GM12878 (cell line): ENCODE measurements at regions not wholly inside any gene's neighbourhood (a gene's known extent, or its start where the extent isn't known, plus 50 kb on each side); places are given as distances from the start of the nearest gene placed in this dataset.

ENCODE experiments used
- CBX3 ChIP-seq: fragments of 200-600 bp; sonication (generic); IDR thresholded peaks from 2 replicates; pipeline ENCODE4 v1.6.1; 2016; ENCODE audit warnings: low read depth, borderline replicate concordance
- CTCF ChIP-seq, 3 experiments: IDR thresholded peaks in 2 of 3; conservative IDR thresholded peaks in 1 of 3; 2 replicates each; pipeline ENCODE4 v1.5.1; 2011; ENCODE audit warnings: low read depth in 3 of 3, low read length in 3 of 3, mild to moderate bottlenecking in 3 of 3, control low read depth in 2 of 3, moderate library complexity in 2 of 3, inconsistent platforms in 1 of 3, mixed read lengths in 1 of 3; ENCODE audit not compliant: control insufficient read depth in 2 of 3, insufficient read depth in 1 of 3; ENCODE audit errors: extremely low read depth in 1 of 3
- E2F4 ChIP-seq: IDR thresholded peaks from 2 replicates; pipeline ENCODE4 v1.6.1; 2012; ENCODE audit warnings: low read depth, low read length, improper control_type of control experiment
- HDGF ChIP-seq: fragments of 450-650 bp; IDR thresholded peaks from 2 replicates; pipeline ENCODE4 v1.6.1; 2016; ENCODE audit warnings: antibody characterized with exemption
- MYC ChIP-seq: IDR thresholded peaks from 2 replicates; pipeline ENCODE4 v1.6.1; 2011; ENCODE audit warnings: mild to moderate bottlenecking, low read length, moderate library complexity, inconsistent platforms; ENCODE audit not compliant: insufficient read depth, insufficient replicate concordance, insufficient read length, severe bottlenecking
- POLR2AphosphoS5 ChIP-seq: IDR thresholded peaks from 2 replicates; pipeline ENCODE4 v1.6.1; 2011; ENCODE audit warnings: mild to moderate bottlenecking, low read length, inconsistent platforms
- RAD51 ChIP-seq: fragments of 450-650 bp; IDR thresholded peaks from 2 replicates; pipeline ENCODE4 v1.6.1; 2016; ENCODE audit warnings: moderate library complexity, mild to moderate bottlenecking, inconsistent platforms
- RUNX3 ChIP-seq: IDR thresholded peaks from 2 replicates; pipeline ENCODE4 v1.6.1; 2012; ENCODE audit warnings: low read length, inconsistent platforms
- SIN3A ChIP-seq: IDR thresholded peaks from 2 replicates; pipeline ENCODE4 v1.6.1; 2012; ENCODE audit warnings: low read depth, low read length, improper control_type of control experiment
- TCF3 ChIP-seq: IDR thresholded peaks from 2 replicates; pipeline ENCODE4 v1.6.1; 2012; ENCODE audit warnings: low read depth, mild to moderate bottlenecking, low read length, borderline replicate concordance; ENCODE audit not compliant: insufficient read depth
- TF ChIP-seq, protein P1 (sequence below): IDR thresholded peaks from 2 replicates; pipeline ENCODE4 v1.6.1; 2012; ENCODE audit warnings: low read length, inconsistent platforms
- TF ChIP-seq, protein P2 (sequence below): fragments of 450-650 bp; IDR thresholded peaks from 2 replicates; pipeline ENCODE4 v1.6.1; 2017; ENCODE audit warnings: mild to moderate bottlenecking, moderate library complexity

GRCh38 chr5:98158440-98158839 lies 615.0 kb upstream of the RGMB start:
- TF ChIP-seq CBX3 (no peak), RAD51 (no peak), CTCF (IDR thresholded peaks at IDR 0.05 in 2 of 3, conservative IDR thresholded peaks at IDR 0.05 in 1 of 3; ENCODE audit: control insufficient read depth in 2 of 3, extremely low read depth in 1 of 3, insufficient read depth in 1 of 3, low read depth in 3 of 3, low read length in 3 of 3) (no peak), HDGF (no peak), POLR2AphosphoS5 (no peak), RUNX3 (no peak), TCF3 (no peak), SIN3A (no peak), MYC (no peak), E2F4 (no peak)
- TF ChIP-seq, protein P1, sequence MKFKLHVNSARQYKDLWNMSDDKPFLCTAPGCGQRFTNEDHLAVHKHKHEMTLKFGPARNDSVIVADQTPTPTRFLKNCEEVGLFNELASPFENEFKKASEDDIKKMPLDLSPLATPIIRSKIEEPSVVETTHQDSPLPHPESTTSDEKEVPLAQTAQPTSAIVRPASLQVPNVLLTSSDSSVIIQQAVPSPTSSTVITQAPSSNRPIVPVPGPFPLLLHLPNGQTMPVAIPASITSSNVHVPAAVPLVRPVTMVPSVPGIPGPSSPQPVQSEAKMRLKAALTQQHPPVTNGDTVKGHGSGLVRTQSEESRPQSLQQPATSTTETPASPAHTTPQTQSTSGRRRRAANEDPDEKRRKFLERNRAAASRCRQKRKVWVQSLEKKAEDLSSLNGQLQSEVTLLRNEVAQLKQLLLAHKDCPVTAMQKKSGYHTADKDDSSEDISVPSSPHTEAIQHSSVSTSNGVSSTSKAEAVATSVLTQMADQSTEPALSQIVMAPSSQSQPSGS, result no peak
- TF ChIP-seq, protein P2, sequence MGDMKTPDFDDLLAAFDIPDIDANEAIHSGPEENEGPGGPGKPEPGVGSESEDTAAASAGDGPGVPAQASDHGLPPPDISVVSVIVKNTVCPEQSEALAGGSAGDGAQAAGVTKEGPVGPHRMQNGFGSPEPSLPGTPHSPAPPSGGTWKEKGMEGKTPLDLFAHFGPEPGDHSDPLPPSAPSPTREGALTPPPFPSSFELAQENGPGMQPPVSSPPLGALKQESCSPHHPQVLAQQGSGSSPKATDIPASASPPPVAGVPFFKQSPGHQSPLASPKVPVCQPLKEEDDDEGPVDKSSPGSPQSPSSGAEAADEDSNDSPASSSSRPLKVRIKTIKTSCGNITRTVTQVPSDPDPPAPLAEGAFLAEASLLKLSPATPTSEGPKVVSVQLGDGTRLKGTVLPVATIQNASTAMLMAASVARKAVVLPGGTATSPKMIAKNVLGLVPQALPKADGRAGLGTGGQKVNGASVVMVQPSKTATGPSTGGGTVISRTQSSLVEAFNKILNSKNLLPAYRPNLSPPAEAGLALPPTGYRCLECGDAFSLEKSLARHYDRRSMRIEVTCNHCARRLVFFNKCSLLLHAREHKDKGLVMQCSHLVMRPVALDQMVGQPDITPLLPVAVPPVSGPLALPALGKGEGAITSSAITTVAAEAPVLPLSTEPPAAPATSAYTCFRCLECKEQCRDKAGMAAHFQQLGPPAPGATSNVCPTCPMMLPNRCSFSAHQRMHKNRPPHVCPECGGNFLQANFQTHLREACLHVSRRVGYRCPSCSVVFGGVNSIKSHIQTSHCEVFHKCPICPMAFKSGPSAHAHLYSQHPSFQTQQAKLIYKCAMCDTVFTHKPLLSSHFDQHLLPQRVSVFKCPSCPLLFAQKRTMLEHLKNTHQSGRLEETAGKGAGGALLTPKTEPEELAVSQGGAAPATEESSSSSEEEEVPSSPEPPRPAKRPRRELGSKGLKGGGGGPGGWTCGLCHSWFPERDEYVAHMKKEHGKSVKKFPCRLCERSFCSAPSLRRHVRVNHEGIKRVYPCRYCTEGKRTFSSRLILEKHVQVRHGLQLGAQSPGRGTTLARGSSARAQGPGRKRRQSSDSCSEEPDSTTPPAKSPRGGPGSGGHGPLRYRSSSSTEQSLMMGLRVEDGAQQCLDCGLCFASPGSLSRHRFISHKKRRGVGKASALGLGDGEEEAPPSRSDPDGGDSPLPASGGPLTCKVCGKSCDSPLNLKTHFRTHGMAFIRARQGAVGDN, result no peak
